Esophagus squamous epithelium (tissue), 4 donors: ENCODE measurements at regions not wholly inside any gene's neighbourhood (a gene's known extent, or its start where the extent isn't known, plus 50 kb on each side); places are given as distances from the start of the nearest gene placed in this dataset.

Source experiments
- CTCF ChIP-seq, 6 experiments: fragments of 450-650 bp in 4 of 6; fragments of 200-600 bp in 2 of 6; sonication (generic) in 2 of 6; IDR thresholded peaks; one replicate each; pipeline ENCODE4 v1.5.1; 2016 to 2019; ENCODE audit warnings: antibody characterized with exemption in 6 of 6, mild to moderate bottlenecking in 4 of 6, moderate library complexity in 4 of 6
- POLR2A ChIP-seq, 4 donors: fragments of 450-650 bp; IDR thresholded peaks; one replicate each; pipeline ENCODE4 v1.6.1; 2017; ENCODE audit warnings: antibody characterized with exemption in 4 of 4, mild to moderate bottlenecking in 4 of 4, moderate library complexity in 3 of 4

- TF ChIP-seq CTCF (IDR thresholded peaks at IDR 0.05) (no peak), POLR2A (IDR thresholded peaks at IDR 0.05) (no peak)
Observed at GRCh38 chr4:154142664-154143063, 348.9 kb downstream of the DCHS2 start.
